ENCODE measurements at regions not wholly inside any gene's neighbourhood (a gene's known extent, or its start where the extent isn't known, plus 50 kb on each side); places are given as distances from the start of the nearest gene placed in this dataset.

DNA sequence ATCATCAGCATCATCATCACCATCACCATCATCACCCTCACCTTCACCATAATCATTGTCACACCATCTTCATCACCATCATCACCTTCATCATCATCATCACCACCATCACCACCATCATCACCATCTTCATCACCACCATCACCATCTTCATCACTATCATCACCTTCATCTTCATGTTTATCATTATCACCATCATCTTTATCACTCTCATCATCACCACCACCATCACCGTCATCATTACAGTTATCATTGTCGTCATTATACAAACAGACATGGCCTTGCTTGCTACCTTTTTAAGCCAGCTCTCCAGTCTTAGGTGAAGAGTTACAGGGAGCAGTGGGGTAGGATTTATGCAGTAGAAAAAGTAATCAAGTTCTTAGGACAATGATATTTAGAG, 114.9 kb downstream of the IRF8 start:
- intact Hi-C loops (cut with DNase I; ENCODE audit: low total_unique reads), result no loop called here
- TF ChIP-seq, protein P1, sequence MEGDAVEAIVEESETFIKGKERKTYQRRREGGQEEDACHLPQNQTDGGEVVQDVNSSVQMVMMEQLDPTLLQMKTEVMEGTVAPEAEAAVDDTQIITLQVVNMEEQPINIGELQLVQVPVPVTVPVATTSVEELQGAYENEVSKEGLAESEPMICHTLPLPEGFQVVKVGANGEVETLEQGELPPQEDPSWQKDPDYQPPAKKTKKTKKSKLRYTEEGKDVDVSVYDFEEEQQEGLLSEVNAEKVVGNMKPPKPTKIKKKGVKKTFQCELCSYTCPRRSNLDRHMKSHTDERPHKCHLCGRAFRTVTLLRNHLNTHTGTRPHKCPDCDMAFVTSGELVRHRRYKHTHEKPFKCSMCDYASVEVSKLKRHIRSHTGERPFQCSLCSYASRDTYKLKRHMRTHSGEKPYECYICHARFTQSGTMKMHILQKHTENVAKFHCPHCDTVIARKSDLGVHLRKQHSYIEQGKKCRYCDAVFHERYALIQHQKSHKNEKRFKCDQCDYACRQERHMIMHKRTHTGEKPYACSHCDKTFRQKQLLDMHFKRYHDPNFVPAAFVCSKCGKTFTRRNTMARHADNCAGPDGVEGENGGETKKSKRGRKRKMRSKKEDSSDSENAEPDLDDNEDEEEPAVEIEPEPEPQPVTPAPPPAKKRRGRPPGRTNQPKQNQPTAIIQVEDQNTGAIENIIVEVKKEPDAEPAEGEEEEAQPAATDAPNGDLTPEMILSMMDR (IDR thresholded peaks at IDR 0.05), result no peak

DNA sequence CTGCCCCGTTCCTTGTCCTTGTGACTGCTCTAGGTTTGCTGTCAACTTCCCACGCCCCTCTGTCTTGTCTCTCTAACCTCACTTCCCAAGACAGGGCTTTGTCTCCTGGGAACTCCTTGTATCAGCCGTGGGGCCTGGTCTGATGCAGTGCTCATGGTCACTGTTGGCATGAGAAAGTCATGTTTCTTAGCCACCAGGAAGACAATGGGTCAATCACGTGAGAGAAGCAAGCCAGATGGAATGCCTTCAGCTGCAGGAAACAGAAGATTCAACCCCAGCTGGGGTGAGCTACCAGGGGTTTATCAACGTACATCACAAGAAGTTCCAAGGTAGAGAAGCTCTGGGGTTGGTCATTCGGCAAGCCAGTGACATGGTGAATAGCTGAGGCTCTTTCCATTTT, 116.6 kb downstream of the IRF8 start:
- peaks cover 0 to 56% of the 10 kb centered on the region in 2 donors for H3K27me3 ChIP-seq
- TF ChIP-seq, protein P1 (IDR thresholded peaks at IDR 0.05), result no peak
- H3K9me3 ChIP-seq, result peaks cover 0 to 12% (median 0%) of the 10 kb centered on the region in 3 donors
- DNase-seq, result peak in 1 of 2 donors; percentile 27
- intact Hi-C loops (cut with DNase I; ENCODE audit: low total_unique reads), result loop anchor here (2.0 kb wide), 1 partner anchor 195 kb away; no protein-coding TSS in a partner anchor
- no peak overlapping the region for H3K4me3 ChIP-seq
- no peak overlapping the region for H3K27ac ChIP-seq
- no peaks in the 10 kb centered on the region for H3K4me1 ChIP-seq
- no peaks in the 10 kb centered on the region for H3K36me3 ChIP-seq

More for the DNA sequence above, 114.9 kb downstream of the IRF8 start:
- Histone ChIP-seq H3K27me3 (peaks cover 0 to 54% of the 10 kb centered on the region in 2 donors), H3K27ac (no peak overlapping the region), H3K4me1 (no peaks in the 10 kb centered on the region), H3K9me3 (no peaks in the 10 kb centered on the region), H3K36me3 (no peaks in the 10 kb centered on the region), H3K4me3 (no peak overlapping the region)
- DNase-seq, result no peak

DNA sequence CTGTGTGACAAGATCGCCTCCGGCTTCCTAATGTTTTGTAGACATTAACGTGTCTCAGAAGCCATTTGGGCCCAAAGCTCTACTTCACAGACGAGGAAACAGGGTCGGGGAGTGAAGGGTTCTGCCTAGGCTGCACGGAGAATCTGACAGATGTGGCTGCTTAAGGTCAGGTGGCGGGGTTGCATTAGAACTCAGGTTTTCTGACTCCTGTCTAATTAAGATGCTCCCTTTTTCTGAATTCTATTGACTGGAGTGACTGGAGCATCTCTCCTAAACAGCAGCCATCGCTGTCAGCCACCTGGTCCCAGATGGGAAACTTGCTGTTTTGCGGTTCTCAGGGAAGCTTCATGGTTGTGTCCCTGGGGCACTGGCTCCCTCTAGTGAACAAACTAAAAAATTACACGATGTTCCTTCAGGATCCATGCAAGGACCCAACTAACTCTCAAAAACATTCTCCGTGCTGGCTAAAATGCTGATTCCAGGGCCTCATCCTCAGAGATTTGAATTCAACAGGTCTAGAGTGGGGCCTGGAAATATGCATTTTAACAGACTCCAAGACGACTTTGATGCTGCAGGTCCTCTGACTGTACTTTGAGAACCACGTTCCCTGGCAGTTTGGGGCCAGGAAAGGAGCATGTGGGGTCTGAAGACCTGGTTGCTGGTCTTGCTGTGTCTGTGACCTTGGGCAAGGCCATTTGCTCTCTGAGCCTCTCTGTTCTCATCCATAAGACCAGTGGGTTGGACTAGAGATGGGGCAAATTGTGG, 117.4 kb downstream of the IRF8 start:
- intact Hi-C loops (cut with DNase I; ENCODE audit: low total_unique reads), result loop anchor here (2.0 kb wide), 1 partner anchor 196 kb away; no protein-coding TSS in a partner anchor
- TF ChIP-seq, protein P1 (IDR thresholded peaks at IDR 0.05), result peak; percentile 61 to 75
- Histone ChIP-seq H3K27me3 (peaks cover 0 to 53% of the 10 kb centered on the region in 2 donors), H3K4me1 (no peaks in the 10 kb centered on the region), H3K9me3 (peaks cover 0 to 12% (median 0%) of the 10 kb centered on the region in 3 donors), H3K36me3 (no peaks in the 10 kb centered on the region), H3K27ac (no peak overlapping the region), H3K4me3 (no peak overlapping the region)
- peak in 1 of 2 donors; percentile 38 for DNase-seq

DNA sequence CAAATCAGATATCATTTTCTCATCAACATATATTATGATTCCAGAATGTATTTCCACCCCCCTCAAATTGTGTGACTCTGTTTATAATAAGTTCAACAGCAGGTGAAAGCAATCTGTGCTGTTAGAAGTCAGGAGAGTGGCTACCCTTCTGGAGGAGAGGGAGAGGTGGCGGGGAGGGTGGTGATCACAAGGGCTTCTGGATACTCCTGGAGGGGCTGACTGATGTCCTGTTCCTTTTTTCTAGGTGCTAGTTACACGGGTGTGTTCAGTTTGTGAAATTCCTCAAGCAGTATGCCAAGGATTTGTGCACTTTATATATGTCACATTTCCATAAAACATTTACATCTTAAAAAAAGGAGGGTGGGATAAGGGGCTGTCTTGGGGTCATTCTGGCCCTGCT, 119.1 kb downstream of the IRF8 start:
- Histone ChIP-seq H3K4me1 (no peaks in the 10 kb centered on the region), H3K27ac (no peak overlapping the region), H3K36me3 (no peaks in the 10 kb centered on the region), H3K4me3 (no peak overlapping the region), H3K27me3 (peaks cover 0 to 57% of the 10 kb centered on the region in 2 donors), H3K9me3 (peaks cover 0 to 12% (median 5%) of the 10 kb centered on the region in 3 donors)
- TF ChIP-seq, protein P1 (IDR thresholded peaks at IDR 0.05), result no peak
- DNase-seq, result peak in 1 of 2 donors; percentile 37
- intact Hi-C loops (cut with DNase I; ENCODE audit: low total_unique reads), result no loop called here

DNA sequence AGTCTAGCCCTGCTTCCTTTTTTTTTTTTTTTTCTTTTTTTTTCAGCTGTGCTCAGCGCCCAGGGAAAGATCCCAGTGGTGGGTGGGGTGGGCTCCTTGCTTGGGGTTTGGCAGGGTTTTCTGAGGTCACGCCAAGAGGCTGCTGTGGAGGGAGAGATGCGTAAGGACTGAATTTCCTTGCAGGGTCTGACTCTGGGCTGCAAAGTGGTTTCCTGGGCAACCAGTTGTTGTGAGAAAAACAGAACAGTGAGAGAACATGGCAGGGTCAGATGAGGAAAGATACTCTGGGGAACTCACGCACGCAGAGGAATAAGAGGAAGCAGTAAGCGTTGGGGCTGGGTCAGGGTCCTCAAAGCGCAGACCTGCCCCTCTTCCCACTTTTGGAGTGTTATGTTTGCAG, 119.5 kb downstream of the IRF8 start:
- Histone ChIP-seq H3K27ac (no peak overlapping the region), H3K9me3 (peaks cover 0 to 14% (median 9%) of the 10 kb centered on the region in 3 donors), H3K27me3 (peaks cover 0 to 53% of the 10 kb centered on the region in 2 donors), H3K4me1 (no peaks in the 10 kb centered on the region), H3K4me3 (no peak overlapping the region), H3K36me3 (no peaks in the 10 kb centered on the region)
- TF ChIP-seq, protein P1 (IDR thresholded peaks at IDR 0.05), result no peak
- peak; percentile 39 to 46 for DNase-seq
- intact Hi-C loops (cut with DNase I; ENCODE audit: low total_unique reads), result no loop called here
